HG02852 (cell line): ENCODE measurements at regions not wholly inside any gene's neighbourhood (a gene's known extent, or its start where the extent isn't known, plus 50 kb on each side); places are given as distances from the start of the nearest gene placed in this dataset.

Experiments used
- ATAC-seq: cut with Tn5 transposase; IDR thresholded peaks from one replicate; pipeline ENCODE4 v1.9.1; 2021; ENCODE audit warnings: mild to moderate bottlenecking, moderate library complexity; ENCODE audit not compliant: unreplicated experiment

- no peak for ATAC-seq
Observed at GRCh38 chr5:174229514-174230370, 184.2 kb downstream of the NSG2 start.

- ATAC-seq, result no peak
Observed at GRCh38 chr5:174231956-174232487, 186.5 kb downstream of the NSG2 start.

- no peak for ATAC-seq
Observed at GRCh38 chr5:174234388-174234787, 188.9 kb downstream of the NSG2 start.

GRCh38 chr5:174235221-174236011 lies 189.9 kb downstream of the NSG2 start:
- ATAC-seq, result no peak

GRCh38 chr5:174236070-174236469 lies 190.6 kb downstream of the NSG2 start:
- ATAC-seq, result no peak

GRCh38 chr5:174239718-174240117 lies 194.2 kb downstream of the NSG2 start:
- no peak for ATAC-seq

- no peak for ATAC-seq
Observed at GRCh38 chr5:174242573-174242972, 197.1 kb downstream of the NSG2 start.

- no peak for ATAC-seq
Observed at GRCh38 chr5:174243904-174244303, 198.4 kb downstream of the NSG2 start.

- ATAC-seq, result no peak
Observed at GRCh38 chr5:174245516-174246075, 200.1 kb downstream of the NSG2 start.

- ATAC-seq, result no peak
Observed at GRCh38 chr5:174246743-174247142, 201.2 kb downstream of the NSG2 start.

GRCh38 chr5:174247301-174247700 lies 201.8 kb downstream of the NSG2 start:
- ATAC-seq, result no peak

- ATAC-seq, result no peak
Observed at GRCh38 chr5:174251305-174252000, 205.9 kb downstream of the NSG2 start.

- no peak for ATAC-seq
Observed at GRCh38 chr5:174252121-174252520, 206.6 kb downstream of the NSG2 start.

- ATAC-seq, result no peak
Observed at GRCh38 chr5:174259696-174260420, 214.4 kb downstream of the NSG2 start.

- no peak for ATAC-seq
Observed at GRCh38 chr5:174271316-174271715, 225.8 kb downstream of the NSG2 start.

- ATAC-seq, result no peak
Observed at GRCh38 chr5:174272671-174273070, 227.2 kb downstream of the NSG2 start.

- peak; percentile 90 for ATAC-seq
Observed at GRCh38 chr5:174273325-174273724, 227.8 kb downstream of the NSG2 start.

- no peak for ATAC-seq
Observed at GRCh38 chr5:174275959-174276358, 230.5 kb downstream of the NSG2 start.

GRCh38 chr5:174281089-174281760 lies 235.7 kb downstream of the NSG2 start:
- ATAC-seq, result no peak

GRCh38 chr5:174281855-174282254 lies 236.3 kb downstream of the NSG2 start:
- ATAC-seq, result no peak
